Vagina (tissue), 2 donors: ENCODE measurements at regions not wholly inside any gene's neighbourhood (a gene's known extent, or its start where the extent isn't known, plus 50 kb on each side); places are given as distances from the start of the nearest gene placed in this dataset.

Source experiments
- CTCF ChIP-seq, 3 experiments: fragments of 450-650 bp in 2 of 3; fragments of 200-600 bp in 1 of 3; sonication (generic) in 1 of 3; IDR thresholded peaks; one replicate each; pipeline ENCODE4 v1.5.1; 2017 to 2019; ENCODE audit warnings: antibody characterized with exemption in 3 of 3, mild to moderate bottlenecking in 2 of 3, moderate library complexity in 2 of 3
- POLR2A ChIP-seq, 2 donors: fragments of 450-650 bp; IDR thresholded peaks; one replicate each; pipeline ENCODE4 v1.6.1; 2017; ENCODE audit warnings: antibody characterized with exemption in 2 of 2, mild to moderate bottlenecking in 2 of 2, moderate library complexity in 2 of 2
- POLR2AphosphoS5 ChIP-seq, 2 donors: sonication (generic); formaldehyde crosslinking; IDR thresholded peaks; one replicate each; pipeline ENCODE4 v1.9.0; 2017; ENCODE audit warnings: antibody characterized with exemption in 2 of 2, mild to moderate bottlenecking in 2 of 2, low read depth in 1 of 2; ENCODE audit not compliant: insufficient read depth in 1 of 2

- TF ChIP-seq CTCF (IDR thresholded peaks at IDR 0.05) (no peak), POLR2A (IDR thresholded peaks at IDR 0.05) (no peak), POLR2AphosphoS5 (IDR thresholded peaks at IDR 0.05; ENCODE audit: insufficient read depth in 1 of 2, low read depth in 1 of 2) (no peak)
These were observed 134.0 kb downstream of the MIS18A start for GRCh38 chr21:32144851-32145250.
